Stomach smooth muscle (tissue), 2 donors: ENCODE measurements at regions not wholly inside any gene's neighbourhood (a gene's known extent, or its start where the extent isn't known, plus 50 kb on each side); places are given as distances from the start of the nearest gene placed in this dataset.

Source experiments
- H3K27ac ChIP-seq: one replicate; pipeline ENCODE4 v1.7.0; 2013; ENCODE audit warnings: mild to moderate bottlenecking, low read length, inconsistent platforms
- H3K27me3 ChIP-seq, 2 donors: one replicate each; pipeline ENCODE4 v1.7.0; 2013; ENCODE audit warnings: low read length in 2 of 2; ENCODE audit not compliant: insufficient read depth in 2 of 2, control insufficient read depth in 1 of 2
- H3K36me3 ChIP-seq, 2 donors: one replicate each; pipeline ENCODE4 v1.7.0; 2013; ENCODE audit warnings: low read length in 2 of 2; ENCODE audit not compliant: control insufficient read depth in 2 of 2, insufficient read depth in 2 of 2
- H3K4me1 ChIP-seq: one replicate; pipeline ENCODE4 v1.7.0; 2013; ENCODE audit warnings: low read length; ENCODE audit not compliant: control insufficient read depth, insufficient read depth
- H3K4me3 ChIP-seq, 2 donors: one replicate each; pipeline ENCODE4 v1.7.0; 2013; ENCODE audit warnings: low read length in 2 of 2
- H3K9ac ChIP-seq, 2 donors: one replicate each; pipeline ENCODE4 v1.7.0; 2013; ENCODE audit warnings: low read length in 2 of 2, mild to moderate bottlenecking in 1 of 2
- H3K9me3 ChIP-seq, 2 donors: one replicate each; pipeline ENCODE4 v1.7.0; 2013; ENCODE audit warnings: low read length in 2 of 2; ENCODE audit not compliant: control insufficient read depth in 2 of 2
- donor health status: healthy.
- donor health status: Pancreatic carcinoma.

GRCh38 chr9:28883234-28883633 lies 1310.0 kb upstream of the C9orf72 start:
- Histone ChIP-seq H3K27me3 (no peaks in the 10 kb centered on the region), H3K36me3 (no peaks in the 10 kb centered on the region), H3K4me1 (no peaks in the 10 kb centered on the region), H3K9ac (no peak overlapping the region), H3K27ac (no peak overlapping the region), H3K4me3 (no peak overlapping the region), H3K9me3 (no peaks in the 10 kb centered on the region)

- H3K9ac ChIP-seq = no peak overlapping the region
- no peak overlapping the region for H3K27ac ChIP-seq
These were observed 1314.1 kb upstream of the C9orf72 start for GRCh38 chr9:28887188-28887884.

DNA sequence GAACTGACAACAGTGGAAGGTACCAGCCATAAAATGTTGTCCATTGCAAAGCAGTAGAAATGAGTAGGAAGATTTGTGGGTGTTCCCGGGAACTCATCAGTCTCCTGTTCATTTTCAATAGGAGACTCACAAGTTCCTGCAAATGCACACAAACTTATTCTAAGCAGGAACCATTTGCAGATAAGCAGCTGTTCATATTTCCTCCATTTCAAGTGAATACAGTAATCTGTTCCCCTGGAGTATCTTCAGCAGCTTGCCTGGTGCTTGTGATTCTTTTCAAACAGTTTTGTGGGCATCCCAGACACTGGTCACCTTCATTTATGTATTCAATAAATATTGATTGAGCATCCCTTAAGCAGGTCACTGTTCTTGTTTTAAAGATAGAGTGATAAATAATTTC lies 1315.5 kb upstream of the C9orf72 start:
- Histone ChIP-seq H3K27me3 (no peaks in the 10 kb centered on the region), H3K4me3 (no peak overlapping the region), H3K9me3 (no peaks in the 10 kb centered on the region), H3K36me3 (no peaks in the 10 kb centered on the region), H3K9ac (no peak overlapping the region), H3K27ac (no peak overlapping the region), H3K4me1 (no peaks in the 10 kb centered on the region)

More at GRCh38 chr9:28887188-28887884, 1314.1 kb upstream of the C9orf72 start:
- Histone ChIP-seq H3K9me3 (no peaks in the 10 kb centered on the region), H3K36me3 (no peaks in the 10 kb centered on the region), H3K4me3 (no peak overlapping the region), H3K4me1 (no peaks in the 10 kb centered on the region), H3K27me3 (no peaks in the 10 kb centered on the region)

DNA sequence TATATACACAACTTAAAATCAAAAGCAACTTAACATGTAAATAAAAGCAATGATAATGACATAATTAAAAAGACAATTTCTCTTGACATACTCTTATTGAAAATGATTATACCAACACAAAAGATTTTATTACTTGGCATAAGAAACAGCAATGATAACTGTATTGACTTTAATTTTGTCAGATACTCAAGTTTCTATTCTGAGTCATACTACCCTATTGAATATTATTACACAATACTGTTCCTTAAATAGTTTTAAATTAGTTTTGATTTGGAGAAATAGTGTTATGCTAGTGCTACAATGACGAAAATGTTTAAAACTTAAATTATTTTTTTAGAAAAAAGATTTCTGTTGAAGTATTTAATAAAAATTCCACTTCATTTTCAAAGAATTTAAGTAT lies 1319.3 kb upstream of the C9orf72 start:
- Histone ChIP-seq H3K4me1 (no peaks in the 10 kb centered on the region), H3K27me3 (no peaks in the 10 kb centered on the region), H3K9ac (no peak overlapping the region), H3K27ac (no peak overlapping the region), H3K4me3 (no peak overlapping the region), H3K36me3 (no peaks in the 10 kb centered on the region), H3K9me3 (no peaks in the 10 kb centered on the region)

DNA sequence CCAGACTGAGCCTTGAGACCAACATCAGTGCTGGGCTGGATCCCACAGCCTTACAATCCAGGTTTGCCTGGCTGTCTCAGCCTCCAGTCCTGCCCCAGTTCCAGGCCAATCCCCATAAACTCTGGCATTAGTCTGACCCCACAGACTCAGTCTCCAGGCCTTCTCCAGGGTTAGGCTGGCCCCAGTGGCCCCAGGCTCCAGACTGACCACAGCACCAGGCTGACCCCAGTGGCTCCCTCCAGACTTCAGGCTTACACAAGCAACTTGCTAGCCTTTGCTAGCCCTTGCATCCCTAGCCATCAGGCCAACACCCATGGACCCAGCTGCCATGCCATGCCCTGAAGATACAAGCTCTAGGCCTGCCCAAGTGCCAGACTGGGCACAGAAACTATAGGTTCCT lies 1326.0 kb upstream of the C9orf72 start:
- H3K27me3 ChIP-seq = no peaks in the 10 kb centered on the region
- no peaks in the 10 kb centered on the region for H3K4me1 ChIP-seq
- no peaks in the 10 kb centered on the region for H3K9me3 ChIP-seq
- no peaks in the 10 kb centered on the region for H3K36me3 ChIP-seq
- H3K9ac ChIP-seq = no peak overlapping the region
- no peak overlapping the region for H3K27ac ChIP-seq
- no peak overlapping the region for H3K4me3 ChIP-seq

- no peaks in the 10 kb centered on the region for H3K36me3 ChIP-seq
- H3K4me3 ChIP-seq = no peak overlapping the region
- no peak overlapping the region for H3K9ac ChIP-seq
- no peak overlapping the region for H3K27ac ChIP-seq
- H3K27me3 ChIP-seq = no peaks in the 10 kb centered on the region
- no peaks in the 10 kb centered on the region for H3K4me1 ChIP-seq
- no peaks in the 10 kb centered on the region for H3K9me3 ChIP-seq
These were observed 1326.6 kb upstream of the C9orf72 start for GRCh38 chr9:28899926-28900325.

- Histone ChIP-seq H3K4me3 (no peak overlapping the region), H3K9me3 (no peaks in the 10 kb centered on the region), H3K9ac (no peak overlapping the region), H3K27ac (no peak overlapping the region), H3K27me3 (no peaks in the 10 kb centered on the region), H3K36me3 (no peaks in the 10 kb centered on the region), H3K4me1 (no peaks in the 10 kb centered on the region)
These were observed 1327.1 kb upstream of the C9orf72 start for GRCh38 chr9:28900406-28900805.

GRCh38 chr9:28909526-28909925 lies 1336.2 kb upstream of the C9orf72 start:
- no peaks in the 10 kb centered on the region for H3K36me3 ChIP-seq
- H3K27ac ChIP-seq = no peak overlapping the region

DNA sequence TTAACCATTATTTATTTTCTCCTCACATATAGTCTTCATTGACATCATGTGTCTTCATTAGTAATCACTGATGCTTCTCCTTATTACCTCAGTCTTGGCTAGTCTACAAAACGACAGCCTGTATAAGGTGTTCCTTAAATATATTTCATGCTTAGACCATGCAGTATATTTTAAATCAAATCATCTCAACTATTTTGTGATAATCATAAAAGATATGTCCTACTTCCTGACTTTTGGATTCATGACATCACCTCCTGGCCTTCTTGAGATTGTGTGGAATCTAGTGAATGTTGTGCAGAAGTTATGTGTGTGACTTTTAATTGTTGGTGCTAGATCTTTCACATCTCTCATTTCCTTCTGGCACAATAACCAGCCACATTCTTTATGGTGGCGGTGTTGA lies 1339.3 kb upstream of the C9orf72 start:
- Histone ChIP-seq H3K36me3 (no peaks in the 10 kb centered on the region), H3K4me1 (no peaks in the 10 kb centered on the region), H3K9ac (no peak overlapping the region), H3K27ac (no peak overlapping the region), H3K9me3 (no peaks in the 10 kb centered on the region), H3K4me3 (no peak overlapping the region), H3K27me3 (no peaks in the 10 kb centered on the region)

More at GRCh38 chr9:28909526-28909925, 1336.2 kb upstream of the C9orf72 start:
- Histone ChIP-seq H3K9me3 (no peaks in the 10 kb centered on the region), H3K4me1 (no peaks in the 10 kb centered on the region), H3K27me3 (no peaks in the 10 kb centered on the region), H3K9ac (no peak overlapping the region), H3K4me3 (no peak overlapping the region)

DNA sequence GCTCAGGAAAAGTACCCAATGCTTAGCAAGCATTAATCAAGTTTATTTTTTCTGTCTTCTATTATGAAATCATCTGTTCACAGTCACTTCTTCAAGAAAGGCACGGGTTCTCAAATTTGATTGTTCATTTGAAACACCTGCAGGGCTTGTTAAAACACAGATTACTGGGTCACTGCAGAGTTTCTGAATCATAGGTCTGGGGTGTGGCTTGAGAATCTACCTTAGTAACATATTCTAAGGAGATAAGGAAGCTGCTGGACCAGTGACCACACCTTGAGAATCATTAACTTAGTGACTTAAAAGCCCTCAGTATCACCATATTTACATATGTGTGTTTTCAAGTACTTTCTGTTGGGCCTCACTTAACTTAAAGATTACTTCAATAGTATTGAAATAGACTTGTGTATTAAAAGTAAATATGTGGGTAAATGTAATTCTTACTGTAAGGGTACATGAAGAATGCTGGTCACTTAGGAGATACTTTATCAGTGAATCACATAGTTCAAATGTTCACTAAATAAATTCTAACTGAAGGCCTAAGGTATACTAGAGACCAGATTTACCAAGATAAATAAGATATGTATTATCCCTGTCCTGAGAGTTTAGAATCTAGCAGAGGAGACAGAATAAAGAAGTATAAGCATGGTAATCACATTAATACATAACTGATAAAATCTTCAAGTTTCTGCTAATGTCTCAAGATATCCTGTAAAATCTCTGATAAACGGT lies 1342.1 kb upstream of the C9orf72 start:
- no peaks in the 10 kb centered on the region for H3K27me3 ChIP-seq
- no peaks in the 10 kb centered on the region for H3K9me3 ChIP-seq
- H3K4me3 ChIP-seq = no peak overlapping the region
- H3K36me3 ChIP-seq = no peaks in the 10 kb centered on the region
- no peak overlapping the region for H3K27ac ChIP-seq
- H3K9ac ChIP-seq = no peak overlapping the region
- no peaks in the 10 kb centered on the region for H3K4me1 ChIP-seq

DNA sequence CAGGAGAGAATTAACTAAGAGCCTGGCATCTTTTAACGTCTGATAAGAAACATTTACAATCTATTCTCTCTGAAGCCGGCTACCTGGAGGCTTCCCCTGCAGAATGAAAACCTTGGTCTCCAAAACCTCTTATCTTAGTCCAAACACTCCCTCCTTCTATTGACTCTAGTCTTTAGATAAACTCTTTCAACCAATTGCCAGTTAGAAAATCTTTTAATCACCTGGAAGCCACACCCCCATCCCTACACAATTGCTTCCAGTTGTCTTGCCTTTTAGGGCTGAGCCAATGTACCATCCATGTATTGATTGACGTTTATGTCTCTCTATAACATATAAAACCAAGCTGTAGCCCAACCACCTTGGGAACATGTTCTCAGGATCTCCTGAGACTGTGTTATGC lies 1343.1 kb upstream of the C9orf72 start:
- Histone ChIP-seq H3K9ac (no peak overlapping the region), H3K36me3 (no peaks in the 10 kb centered on the region), H3K4me3 (no peak overlapping the region), H3K4me1 (no peaks in the 10 kb centered on the region), H3K9me3 (no peaks in the 10 kb centered on the region), H3K27me3 (no peaks in the 10 kb centered on the region), H3K27ac (no peak overlapping the region)
